HEK293T (cell line): ENCODE measurements at regions not wholly inside any gene's neighbourhood (a gene's known extent, or its start where the extent isn't known, plus 50 kb on each side); places are given as distances from the start of the nearest gene placed in this dataset.

Source experiments
- ARNT ChIP-seq: fragments of 450-650 bp; IDR thresholded peaks from 2 replicates; pipeline ENCODE4 v1.6.1; 2017; ENCODE audit warnings: mild to moderate bottlenecking
- BHLHE40 ChIP-seq: fragments of 450-650 bp; IDR thresholded peaks from 2 replicates; pipeline ENCODE4 v1.6.1; 2016; ENCODE audit warnings: mild to moderate bottlenecking, moderate library complexity, borderline replicate concordance
- CTBP1 ChIP-seq: fragments of 450-650 bp; IDR thresholded peaks from 2 replicates; pipeline ENCODE4 v1.6.1; 2016; ENCODE audit warnings: borderline replicate concordance
- ELF4 ChIP-seq: fragments of 450-650 bp; IDR thresholded peaks from 2 replicates; pipeline ENCODE4 v1.6.1; 2017; ENCODE audit warnings: antibody characterized with exemption
- FOXK2 ChIP-seq: fragments of 450-650 bp; IDR thresholded peaks from 2 replicates; pipeline ENCODE4 v1.6.1; 2016; ENCODE audit warnings: mild to moderate bottlenecking
- FOXM1 ChIP-seq: fragments of 450-650 bp; IDR thresholded peaks from 2 replicates; pipeline ENCODE4 v1.6.1; 2017; ENCODE audit warnings: mild to moderate bottlenecking, borderline replicate concordance
- HDGF ChIP-seq: fragments of 450-650 bp; IDR thresholded peaks from 2 replicates; pipeline ENCODE4 v1.6.1; 2017; ENCODE audit warnings: antibody characterized with exemption, borderline replicate concordance
- L3MBTL2 ChIP-seq: fragments of 450-650 bp; conservative IDR thresholded peaks from 2 replicates; pipeline ENCODE4 v1.6.1; 2016; ENCODE audit warnings: mild to moderate bottlenecking
- NFRKB ChIP-seq: fragments of 450-650 bp; IDR thresholded peaks from 2 replicates; pipeline ENCODE4 v1.6.1; 2016; ENCODE audit warnings: mild to moderate bottlenecking, moderate library complexity
- PKNOX1 ChIP-seq: fragments of 450-650 bp; IDR thresholded peaks from 2 replicates; pipeline ENCODE4 v1.6.1; 2016
- SP1 ChIP-seq: fragments of 450-650 bp; IDR thresholded peaks from 2 replicates; pipeline ENCODE4 v1.6.1; 2017
- SUZ12 ChIP-seq: fragments of 450-650 bp; IDR thresholded peaks from 2 replicates; pipeline ENCODE4 v1.6.1; 2016; ENCODE audit warnings: mild to moderate bottlenecking
- TARDBP ChIP-seq: fragments of 450-650 bp; IDR thresholded peaks from 2 replicates; pipeline ENCODE4 v1.6.1; 2016
- ZNF384 ChIP-seq: fragments of 450-650 bp; IDR thresholded peaks from 2 replicates; pipeline ENCODE4 v1.6.1; 2016

DNA sequence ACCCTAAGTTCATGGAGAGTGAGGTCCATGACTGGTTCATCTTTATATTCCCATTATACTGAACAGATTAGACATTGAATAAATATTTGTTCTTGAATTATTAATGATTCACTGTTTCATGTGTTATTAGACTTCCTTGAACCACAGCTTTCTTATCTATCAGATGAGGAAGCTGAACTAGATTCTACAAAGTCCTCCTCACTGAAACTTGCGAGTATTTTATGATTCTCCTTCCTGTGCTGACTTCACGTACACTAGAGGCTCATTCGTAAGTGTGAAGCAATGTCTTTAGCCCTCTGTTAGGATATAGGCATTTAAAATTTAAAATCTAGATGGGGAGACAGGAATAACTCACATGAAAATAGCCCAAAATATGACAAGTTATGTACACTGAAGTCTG lies 95.6 kb upstream of the IRF2BP2 start:
- TF ChIP-seq ZNF384 (no peak), FOXM1 (no peak), HDGF (no peak), L3MBTL2 (no peak), SUZ12 (no peak), BHLHE40 (no peak), TARDBP (no peak), ELF4 (no peak), NFRKB (no peak), SP1 (no peak), PKNOX1 (no peak), CTBP1 (no peak), FOXK2 (no peak), ARNT (no peak)
